ENCODE measurements at regions not wholly inside any gene's neighbourhood (a gene's known extent, or its start where the extent isn't known, plus 50 kb on each side); places are given as distances from the start of the nearest gene placed in this dataset.

- TF ChIP-seq EZH2 (optimal IDR thresholded peaks at IDR 0.05; ENCODE audit: low read depth, low read length) (no peak), CTCF (IDR thresholded peaks at IDR 0.05; ENCODE audit: low read length) (no peak), EZH2phosphoT487 (IDR thresholded peaks at IDR 0.05; ENCODE audit: low read length) (no peak)
These were observed 224.4 kb upstream of the EXOC2 start for GRCh38 chr6:917296-917695.

Data from MM.1S (cell line).